Activated naive CD8-positive, alpha-beta T cell treated with anti-CD3 and anti-CD28 coated beads, Interleukin-2, amount 50 U/mL, for 24 hours (primary cell): ENCODE measurements at regions not wholly inside any gene's neighbourhood (a gene's known extent, or its start where the extent isn't known, plus 50 kb on each side); places are given as distances from the start of the nearest gene placed in this dataset.
A peak's percentile ranks its signal among the peaks of the same experiment; 100 is the strongest.

ENCODE experiments used
- ATAC-seq: fragments of 150-1000 bp; cut with Tn5 transposase; one replicate; pipeline ENCODE4 v1.10.0; 2021
- DNase-seq: peaks from one replicate; pipeline ENCODE4 v3.0.0; 2021
- H3K27ac Mint-ChIP-seq: one replicate; pipeline ENCODE4 v1.8.0; 2021; ENCODE audit warnings: mild to moderate bottlenecking, mixed read lengths
- H3K27me3 Mint-ChIP-seq: one replicate; pipeline ENCODE4 v1.8.0; 2021; ENCODE audit warnings: mixed read lengths
- H3K36me3 Mint-ChIP-seq: one replicate; pipeline ENCODE4 v1.8.0; 2021; ENCODE audit warnings: low read depth, mixed read lengths
- H3K4me1 Mint-ChIP-seq: one replicate; pipeline ENCODE4 v1.8.0; 2021; ENCODE audit warnings: mixed read lengths
- H3K4me3 Mint-ChIP-seq: one replicate; pipeline ENCODE4 v1.8.0; 2021; ENCODE audit warnings: mild to moderate bottlenecking, moderate library complexity, mixed read lengths
- H3K9me3 Mint-ChIP-seq: one replicate; pipeline ENCODE4 v1.8.0; 2021; ENCODE audit warnings: mixed read lengths

DNA sequence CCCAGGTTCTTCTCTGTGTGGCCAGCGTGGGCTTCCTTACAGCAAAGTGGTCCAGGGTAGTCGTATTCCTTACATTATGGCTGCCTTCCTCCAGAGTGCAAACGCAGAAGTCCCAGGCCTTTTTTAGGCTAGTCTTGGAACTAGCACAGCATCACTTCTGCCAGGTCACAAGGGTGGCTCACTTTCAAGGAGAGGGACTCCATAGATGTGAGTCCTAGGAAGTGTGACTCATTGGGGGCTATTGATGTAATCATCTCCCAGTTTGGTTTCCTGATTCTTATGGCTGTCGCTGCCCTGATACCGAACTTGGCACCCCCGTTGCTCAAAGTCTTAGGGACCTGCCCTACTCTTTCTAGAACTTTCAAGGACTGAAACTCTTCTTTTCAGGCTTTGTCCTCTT, 140.0 kb downstream of the DCK start:
- Mint-ChIP-seq H3K36me3 (no peaks in the 10 kb centered on the region), H3K4me1 (no peaks in the 10 kb centered on the region), H3K9me3 (no peaks in the 10 kb centered on the region), H3K4me3 (no peak overlapping the region), H3K27ac (no peak overlapping the region), H3K27me3 (no peaks in the 10 kb centered on the region)
- ATAC-seq (no peak), DNase-seq (no peak)

DNA sequence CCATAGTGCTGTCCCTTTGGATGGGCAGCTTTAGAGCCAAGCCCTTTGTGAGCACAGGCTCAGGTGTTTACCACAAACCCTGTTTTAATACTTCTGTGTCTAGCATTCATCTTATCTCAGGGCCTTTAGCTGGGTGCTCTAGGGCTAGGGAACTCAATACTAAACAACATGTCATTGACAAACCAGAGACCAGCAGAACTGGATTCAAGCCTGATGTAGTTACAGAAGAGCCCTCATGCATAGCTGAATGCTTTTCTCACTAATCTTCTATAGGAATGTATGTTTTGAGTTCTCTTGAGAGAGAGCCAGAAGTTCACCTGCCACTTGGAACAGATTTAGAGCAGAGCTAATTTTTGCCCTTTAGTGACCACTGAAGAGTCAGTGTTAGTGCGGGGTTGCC, 142.6 kb downstream of the DCK start:
- no peak for ATAC-seq
- no peak for DNase-seq
- Mint-ChIP-seq H3K4me1 (no peaks in the 10 kb centered on the region), H3K4me3 (no peak overlapping the region), H3K36me3 (no peaks in the 10 kb centered on the region), H3K27me3 (no peaks in the 10 kb centered on the region), H3K27ac (no peak overlapping the region), H3K9me3 (no peaks in the 10 kb centered on the region)

- DNase-seq = no peak
- Mint-ChIP-seq H3K27me3 (no peaks in the 10 kb centered on the region), H3K9me3 (no peaks in the 10 kb centered on the region), H3K27ac (no peak overlapping the region), H3K4me3 (no peak overlapping the region), H3K4me1 (no peaks in the 10 kb centered on the region), H3K36me3 (no peaks in the 10 kb centered on the region)
- no peak for ATAC-seq
Measured at GRCh38 chr4:71138007-71138615, 144.7 kb downstream of the DCK start.

- no peak for DNase-seq
- no peak overlapping the region for H3K27ac Mint-ChIP-seq
- H3K36me3 Mint-ChIP-seq = no peaks in the 10 kb centered on the region
Measured at GRCh38 chr4:71140563-71140962, 147.1 kb downstream of the DCK start.

DNA sequence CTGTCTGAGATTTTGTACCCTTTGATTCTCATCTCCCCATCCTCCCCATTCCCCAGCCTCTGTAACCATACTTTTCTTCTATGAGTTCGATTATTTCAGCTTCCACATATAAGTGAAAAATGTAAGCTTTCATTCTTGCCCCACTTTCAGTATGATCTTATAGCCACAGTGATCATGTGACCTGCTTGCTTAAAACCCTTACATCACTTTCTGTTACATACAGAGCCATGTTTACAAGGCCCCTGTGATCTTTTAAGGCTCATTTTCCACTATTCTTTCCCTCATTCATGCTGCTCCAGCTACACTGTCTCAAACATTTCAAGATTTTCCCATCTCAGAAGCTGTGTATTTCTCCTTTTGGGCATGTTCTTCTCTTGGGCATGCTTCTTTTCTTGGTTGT, 147.7 kb downstream of the DCK start:
- H3K4me1 Mint-ChIP-seq = no peaks in the 10 kb centered on the region
- H3K27me3 Mint-ChIP-seq = no peaks in the 10 kb centered on the region
- H3K9me3 Mint-ChIP-seq = no peaks in the 10 kb centered on the region
- H3K36me3 Mint-ChIP-seq = no peaks in the 10 kb centered on the region
- DNase-seq (no peak), ATAC-seq (no peak)
- H3K4me3 Mint-ChIP-seq = no peak overlapping the region
- no peak overlapping the region for H3K27ac Mint-ChIP-seq

More at GRCh38 chr4:71140563-71140962, 147.1 kb downstream of the DCK start:
- no peak for ATAC-seq
- Mint-ChIP-seq H3K4me1 (no peaks in the 10 kb centered on the region), H3K27me3 (no peaks in the 10 kb centered on the region), H3K4me3 (no peak overlapping the region), H3K9me3 (no peaks in the 10 kb centered on the region)

- Mint-ChIP-seq H3K27me3 (peaks cover 2% of the 10 kb centered on the region), H3K27ac (no peak overlapping the region), H3K4me3 (no peak overlapping the region), H3K4me1 (no peaks in the 10 kb centered on the region), H3K36me3 (no peaks in the 10 kb centered on the region), H3K9me3 (no peaks in the 10 kb centered on the region)
- DNase-seq (no peak), ATAC-seq (no peak)
Measured at GRCh38 chr4:71147261-71147660, 153.8 kb downstream of the DCK start.

GRCh38 chr4:71148545-71148944, 155.1 kb downstream of the DCK start:
- Mint-ChIP-seq H3K36me3 (no peaks in the 10 kb centered on the region), H3K9me3 (no peaks in the 10 kb centered on the region), H3K4me1 (no peaks in the 10 kb centered on the region), H3K27me3 (peaks cover 2% of the 10 kb centered on the region), H3K4me3 (no peak overlapping the region), H3K27ac (no peak overlapping the region)
- ATAC-seq (no peak), DNase-seq (no peak)

- H3K4me3 Mint-ChIP-seq = no peak overlapping the region
- H3K9me3 Mint-ChIP-seq = no peaks in the 10 kb centered on the region
- no peaks in the 10 kb centered on the region for H3K4me1 Mint-ChIP-seq
- H3K36me3 Mint-ChIP-seq = no peaks in the 10 kb centered on the region
- H3K27ac Mint-ChIP-seq = no peak overlapping the region
- H3K27me3 Mint-ChIP-seq = peaks cover 5% of the 10 kb centered on the region
- ATAC-seq (no peak), DNase-seq (no peak)
Measured at GRCh38 chr4:71151054-71151453, 157.6 kb downstream of the DCK start.

- Mint-ChIP-seq H3K27me3 (peaks cover 8% of the 10 kb centered on the region), H3K27ac (no peak overlapping the region), H3K4me1 (no peaks in the 10 kb centered on the region), H3K36me3 (no peaks in the 10 kb centered on the region), H3K4me3 (no peak overlapping the region), H3K9me3 (no peaks in the 10 kb centered on the region)
- DNase-seq (no peak), ATAC-seq (no peak)
Measured at GRCh38 chr4:71156616-71157015, 163.2 kb downstream of the DCK start.

DNA sequence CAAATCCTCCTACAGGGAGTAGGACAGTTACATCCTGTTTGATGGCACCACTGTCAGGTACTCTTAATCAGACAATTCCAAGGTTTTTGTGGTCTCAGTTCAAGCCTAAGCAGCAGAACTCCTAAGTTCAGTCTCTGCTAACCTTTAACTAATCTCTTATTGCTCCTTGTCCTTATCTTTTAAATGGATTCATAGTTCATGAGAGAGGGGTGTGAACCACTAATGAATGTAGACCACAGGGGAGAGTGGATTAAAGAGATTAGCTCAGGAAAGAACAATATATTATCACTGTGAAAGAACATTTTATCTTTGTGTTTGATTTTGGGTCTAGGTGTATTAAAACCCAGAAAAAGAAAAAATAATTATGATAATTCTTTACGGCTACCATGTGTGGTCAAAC, 168.9 kb downstream of the DCK start:
- H3K27me3 Mint-ChIP-seq = peaks cover 9% of the 10 kb centered on the region
- no peaks in the 10 kb centered on the region for H3K36me3 Mint-ChIP-seq
- no peak overlapping the region for H3K27ac Mint-ChIP-seq
- DNase-seq (no peak), ATAC-seq (no peak)
- no peak overlapping the region for H3K4me3 Mint-ChIP-seq
- H3K4me1 Mint-ChIP-seq = no peaks in the 10 kb centered on the region
- H3K9me3 Mint-ChIP-seq = no peaks in the 10 kb centered on the region

- Mint-ChIP-seq H3K27ac (no peak overlapping the region), H3K27me3 (peaks cover 9% of the 10 kb centered on the region), H3K4me1 (no peaks in the 10 kb centered on the region), H3K36me3 (no peaks in the 10 kb centered on the region), H3K4me3 (no peak overlapping the region), H3K9me3 (no peaks in the 10 kb centered on the region)
- DNase-seq (no peak), ATAC-seq (no peak)
Measured at GRCh38 chr4:71163317-71163716, 169.9 kb downstream of the DCK start.

DNA sequence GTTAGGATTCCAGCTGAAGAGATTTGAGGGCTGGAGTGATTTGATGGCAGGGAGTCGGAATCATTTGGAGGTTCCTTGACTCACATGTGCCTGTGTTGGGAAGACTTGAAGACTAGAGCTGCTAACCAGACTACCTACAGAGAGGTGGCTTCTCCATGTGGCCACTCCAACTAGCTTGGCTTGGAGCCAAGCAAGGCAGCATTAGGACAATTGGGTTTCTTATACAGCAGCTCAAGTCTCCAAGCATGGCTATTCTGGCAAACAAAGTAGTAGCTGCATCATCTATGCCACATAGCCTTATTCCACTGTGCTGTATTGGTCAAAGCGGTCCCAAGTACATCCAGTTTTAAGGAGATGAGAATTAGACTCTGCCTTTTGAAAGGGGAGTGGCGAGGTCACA, 171.7 kb upstream of the SLC4A4 start:
- H3K4me3 Mint-ChIP-seq = no peak overlapping the region
- no peak overlapping the region for H3K27ac Mint-ChIP-seq
- no peaks in the 10 kb centered on the region for H3K4me1 Mint-ChIP-seq
- H3K9me3 Mint-ChIP-seq = no peaks in the 10 kb centered on the region
- ATAC-seq (no peak), DNase-seq (no peak)
- H3K36me3 Mint-ChIP-seq = no peaks in the 10 kb centered on the region
- H3K27me3 Mint-ChIP-seq = peaks cover 9% of the 10 kb centered on the region

GRCh38 chr4:71171592-71171991, 167.2 kb upstream of the SLC4A4 start:
- H3K27ac Mint-ChIP-seq = no peak overlapping the region
- no peak for DNase-seq
- H3K27me3 Mint-ChIP-seq = peaks cover 8% of the 10 kb centered on the region
- no peak overlapping the region for H3K4me3 Mint-ChIP-seq
- H3K9me3 Mint-ChIP-seq = no peaks in the 10 kb centered on the region
- no peaks in the 10 kb centered on the region for H3K36me3 Mint-ChIP-seq
- no peaks in the 10 kb centered on the region for H3K4me1 Mint-ChIP-seq
- ATAC-seq = no peak

- ATAC-seq (no peak), DNase-seq (no peak)
- Mint-ChIP-seq H3K27me3 (peaks cover 22% of the 10 kb centered on the region), H3K27ac (no peak overlapping the region), H3K4me3 (no peak overlapping the region), H3K4me1 (peaks cover 9% of the 10 kb centered on the region), H3K9me3 (no peaks in the 10 kb centered on the region), H3K36me3 (no peaks in the 10 kb centered on the region)
Measured at GRCh38 chr4:71181332-71181731, 157.5 kb upstream of the SLC4A4 start.

- H3K27ac Mint-ChIP-seq = no peak overlapping the region
Measured at GRCh38 chr4:71184195-71184781, 154.5 kb upstream of the SLC4A4 start.

DNA sequence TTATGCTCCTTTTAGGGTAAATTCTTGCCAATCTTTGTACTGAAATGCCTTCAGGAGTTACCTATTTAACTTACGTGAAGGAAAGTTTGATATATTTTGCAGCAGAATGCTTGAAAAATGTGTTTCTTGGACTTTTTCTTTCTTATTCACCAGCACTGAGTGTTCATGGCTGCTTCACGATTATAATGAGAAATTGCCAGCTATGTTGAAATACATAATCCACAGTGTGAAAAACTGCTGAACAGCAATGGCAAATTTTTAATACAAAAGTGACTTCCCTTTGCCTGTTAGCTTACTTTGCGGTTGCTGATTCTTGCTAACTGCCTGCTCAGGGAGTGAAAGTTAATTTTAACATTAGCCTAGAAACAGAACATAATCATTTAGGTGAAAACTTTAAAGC, 153.8 kb upstream of the SLC4A4 start:
- Mint-ChIP-seq H3K27ac (no peak overlapping the region), H3K27me3 (peaks cover 43% of the 10 kb centered on the region), H3K4me1 (peaks cover 19% of the 10 kb centered on the region), H3K36me3 (no peaks in the 10 kb centered on the region), H3K9me3 (no peaks in the 10 kb centered on the region), H3K4me3 (no peak overlapping the region)
- DNase-seq = no peak
- ATAC-seq = no peak

More at GRCh38 chr4:71184195-71184781, 154.5 kb upstream of the SLC4A4 start:
- peaks cover 19% of the 10 kb centered on the region for H3K4me1 Mint-ChIP-seq
- H3K36me3 Mint-ChIP-seq = no peaks in the 10 kb centered on the region
- DNase-seq = peak; percentile 31
- no peak overlapping the region for H3K4me3 Mint-ChIP-seq
- H3K27me3 Mint-ChIP-seq = peaks cover 39% of the 10 kb centered on the region
- no peak for ATAC-seq
- no peaks in the 10 kb centered on the region for H3K9me3 Mint-ChIP-seq
